Omental fat pad (tissue), 3 donors: ENCODE measurements at regions not wholly inside any gene's neighbourhood (a gene's known extent, or its start where the extent isn't known, plus 50 kb on each side); places are given as distances from the start of the nearest gene placed in this dataset.

Source experiments
- ATAC-seq: fragments of 150-250 bp; one replicate; pipeline ENCODE4 v1.9.1; 2016; ENCODE audit warnings: mild to moderate bottlenecking, moderate library complexity; ENCODE audit not compliant: low FRiP score
- DNase-seq: peaks from one replicate; pipeline ENCODE4 v3.0.0-alpha.2; 2019; ENCODE audit warnings: low spot score
- TF ChIP-seq, protein P1 (sequence below), 3 donors: fragments of 450-650 bp; IDR thresholded peaks; one replicate each; pipeline ENCODE4 v1.5.1; 2016 to 2017; ENCODE audit warnings: antibody characterized with exemption in 3 of 3, mild to moderate bottlenecking in 3 of 3, moderate library complexity in 2 of 3

DNA sequence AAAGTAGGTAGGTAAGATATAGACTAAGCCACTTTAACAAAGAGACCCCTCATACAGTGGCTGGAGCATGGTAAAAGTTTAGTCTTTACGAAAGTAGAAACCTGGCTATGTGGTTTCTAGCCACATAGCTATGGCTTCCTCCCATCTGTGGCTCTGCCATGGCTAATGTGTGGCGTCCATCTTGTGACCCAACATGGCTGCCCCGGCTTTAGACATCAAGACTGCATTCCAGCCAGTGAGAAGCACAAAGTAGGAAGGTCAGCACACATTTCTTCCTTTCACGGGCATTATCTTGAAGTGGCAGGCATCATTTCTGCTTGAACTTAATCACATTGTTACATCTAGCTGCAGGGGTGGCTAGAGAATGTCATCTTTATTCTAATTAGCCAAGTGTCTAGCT lies 148.3 kb downstream of the TBX5 start:
- TF ChIP-seq, protein P1, sequence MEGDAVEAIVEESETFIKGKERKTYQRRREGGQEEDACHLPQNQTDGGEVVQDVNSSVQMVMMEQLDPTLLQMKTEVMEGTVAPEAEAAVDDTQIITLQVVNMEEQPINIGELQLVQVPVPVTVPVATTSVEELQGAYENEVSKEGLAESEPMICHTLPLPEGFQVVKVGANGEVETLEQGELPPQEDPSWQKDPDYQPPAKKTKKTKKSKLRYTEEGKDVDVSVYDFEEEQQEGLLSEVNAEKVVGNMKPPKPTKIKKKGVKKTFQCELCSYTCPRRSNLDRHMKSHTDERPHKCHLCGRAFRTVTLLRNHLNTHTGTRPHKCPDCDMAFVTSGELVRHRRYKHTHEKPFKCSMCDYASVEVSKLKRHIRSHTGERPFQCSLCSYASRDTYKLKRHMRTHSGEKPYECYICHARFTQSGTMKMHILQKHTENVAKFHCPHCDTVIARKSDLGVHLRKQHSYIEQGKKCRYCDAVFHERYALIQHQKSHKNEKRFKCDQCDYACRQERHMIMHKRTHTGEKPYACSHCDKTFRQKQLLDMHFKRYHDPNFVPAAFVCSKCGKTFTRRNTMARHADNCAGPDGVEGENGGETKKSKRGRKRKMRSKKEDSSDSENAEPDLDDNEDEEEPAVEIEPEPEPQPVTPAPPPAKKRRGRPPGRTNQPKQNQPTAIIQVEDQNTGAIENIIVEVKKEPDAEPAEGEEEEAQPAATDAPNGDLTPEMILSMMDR (IDR thresholded peaks at IDR 0.05): no peak
- ATAC-seq (no peak), DNase-seq (no peak)

DNA sequence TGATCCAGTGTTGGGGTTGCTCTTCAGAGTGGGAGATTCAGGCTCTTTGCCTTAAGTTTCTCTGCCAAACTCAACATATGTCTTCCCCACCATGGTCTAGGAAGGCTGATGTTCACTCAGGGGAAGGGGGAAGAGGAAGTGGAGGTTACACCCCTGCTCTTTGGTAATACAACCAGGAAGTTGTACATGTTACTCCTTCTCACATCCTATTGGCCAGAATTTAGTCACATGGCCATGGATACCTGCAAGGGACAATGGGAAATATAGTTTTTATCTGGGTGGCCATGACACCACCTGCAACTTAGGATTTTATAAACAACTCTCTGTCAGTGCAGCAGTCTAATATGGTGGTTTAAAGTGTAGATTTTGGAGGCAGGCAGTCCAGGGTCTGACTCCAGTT lies 150.9 kb downstream of the TBX5 start:
- DNase-seq: no peak
- ATAC-seq: no peak
- TF ChIP-seq, protein P1 (IDR thresholded peaks at IDR 0.05): no peak

DNA sequence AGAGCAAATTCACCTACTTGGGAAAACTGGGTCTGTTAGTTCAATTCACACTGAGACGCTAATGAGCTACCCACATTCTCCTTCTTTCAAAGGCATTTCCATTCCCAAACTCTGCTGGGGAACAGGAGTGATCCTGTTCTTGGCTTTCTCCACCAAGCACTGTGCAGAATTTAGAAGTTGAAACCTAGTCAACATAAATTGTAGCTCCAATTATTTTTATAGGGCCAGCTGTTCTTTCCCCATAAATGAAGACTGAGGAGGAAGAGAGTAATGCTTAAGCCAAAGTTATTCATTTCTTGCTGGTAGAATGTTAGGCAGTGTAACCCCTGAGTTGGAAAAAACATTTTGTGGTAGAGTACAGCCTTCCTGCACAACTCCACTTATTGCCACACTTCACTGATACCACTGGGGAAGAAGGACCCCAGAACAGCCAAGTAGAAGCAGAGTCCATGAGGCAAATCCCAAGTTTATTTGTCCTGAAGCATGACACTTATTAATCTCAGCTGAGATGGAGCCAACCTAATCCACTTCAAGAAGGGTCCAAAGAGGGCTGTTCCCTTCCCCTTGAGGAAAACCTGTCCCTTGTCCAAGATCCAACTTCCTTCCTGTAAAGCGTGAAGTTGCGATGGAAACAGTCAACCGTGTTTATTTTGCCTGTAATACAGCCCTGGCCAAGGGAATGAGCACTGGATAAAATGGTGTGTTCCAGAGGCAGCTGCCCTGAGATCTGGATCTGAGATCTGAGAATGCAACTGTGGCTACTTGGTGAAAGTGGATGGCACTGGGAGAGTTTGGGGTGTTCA lies 151.8 kb downstream of the TBX5 start:
- ATAC-seq: no peak

DNA sequence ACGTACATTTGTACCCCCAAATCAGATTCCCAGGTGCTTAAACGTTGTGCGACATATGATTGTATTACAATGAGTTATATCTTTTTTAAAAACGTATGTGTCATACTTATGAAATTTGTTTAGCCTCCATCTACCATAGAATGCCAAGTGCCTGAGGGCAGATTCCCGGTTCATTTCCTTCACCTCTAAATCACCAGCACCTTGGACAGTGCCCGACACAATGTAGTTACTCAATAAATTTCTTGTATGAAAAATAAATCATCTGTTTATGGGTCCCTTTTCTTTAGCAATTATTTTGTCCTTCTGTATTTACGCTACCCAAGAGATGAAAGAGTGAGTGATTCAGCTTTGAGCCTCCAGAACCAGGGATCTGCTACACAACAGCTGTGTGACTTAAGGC lies 157.4 kb downstream of the TBX5 start:
- TF ChIP-seq, protein P1 (IDR thresholded peaks at IDR 0.05): no peak
- ATAC-seq (no peak), DNase-seq (no peak)

More for the DNA sequence above, 151.8 kb downstream of the TBX5 start:
- no peak for DNase-seq
- TF ChIP-seq, protein P1 (IDR thresholded peaks at IDR 0.05): no peak

DNA sequence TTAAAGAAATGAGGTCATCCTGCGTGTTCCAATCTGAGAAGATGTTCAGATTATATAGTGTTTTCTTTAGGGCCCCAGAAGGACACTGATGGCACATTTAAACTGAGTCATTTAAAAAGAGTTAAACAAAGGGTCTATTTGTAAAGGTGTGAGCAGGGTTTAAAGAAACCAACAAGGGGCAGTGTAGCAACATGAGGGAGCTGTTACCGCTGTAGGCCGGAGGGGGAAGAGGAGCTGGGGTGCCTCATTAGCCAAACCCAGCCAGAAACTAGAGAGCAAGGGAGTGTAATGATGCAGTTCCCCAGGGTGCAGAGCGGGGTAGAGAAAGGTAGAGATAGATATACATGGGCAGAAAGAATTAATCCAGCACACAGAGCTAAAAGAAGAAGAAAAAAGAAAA lies 160.4 kb downstream of the TBX5 start:
- TF ChIP-seq, protein P1 (IDR thresholded peaks at IDR 0.05): no peak
- ATAC-seq (no peak), DNase-seq (no peak)

DNA sequence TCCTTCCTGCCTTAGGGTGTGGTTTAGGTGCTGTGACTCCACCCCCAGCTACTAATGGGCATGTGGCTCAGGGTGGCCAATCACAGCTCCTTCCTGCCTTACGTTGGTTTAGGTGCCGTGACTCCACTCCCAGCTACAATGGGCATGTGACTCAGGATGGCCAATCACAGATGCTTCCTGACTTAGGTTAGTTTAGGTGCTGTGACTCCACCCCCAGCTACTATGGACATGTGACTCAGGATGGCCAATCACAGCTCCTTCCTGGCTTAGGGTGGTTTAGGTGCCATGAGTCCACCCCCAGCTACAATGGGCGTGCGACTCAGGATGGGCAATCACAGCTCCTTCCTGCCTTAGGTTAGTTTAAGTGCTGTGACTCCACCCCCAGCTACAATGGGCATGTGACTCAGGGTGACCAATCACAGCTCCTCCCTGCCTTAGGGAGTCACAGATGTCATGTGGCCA lies 163.9 kb downstream of the TBX5 start:
- no peak for ATAC-seq
- DNase-seq: no peak
- TF ChIP-seq, protein P1 (IDR thresholded peaks at IDR 0.05): no peak

DNA sequence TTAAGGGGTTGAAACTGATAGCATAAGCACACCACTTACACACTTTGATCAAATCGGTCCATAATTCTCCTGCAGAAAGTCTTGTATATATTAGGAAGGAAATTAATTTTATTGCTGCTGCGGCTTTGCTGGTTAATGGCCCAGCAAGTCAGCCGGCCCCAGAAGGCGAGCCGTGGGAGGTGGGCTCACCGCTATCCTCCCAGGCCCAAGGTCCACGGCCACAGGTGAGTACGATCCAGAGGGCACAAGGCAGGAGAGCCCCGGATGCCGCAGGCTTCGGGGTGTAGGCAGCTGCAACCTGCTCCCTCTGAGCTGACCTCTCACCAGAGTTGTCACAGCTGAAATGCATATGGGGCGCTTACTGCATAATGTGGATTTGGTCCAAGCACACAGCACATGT lies 165.7 kb downstream of the TBX5 start:
- ATAC-seq: no peak
- TF ChIP-seq, protein P1 (IDR thresholded peaks at IDR 0.05): no peak
- no peak for DNase-seq
